ENCODE measurements at regions not wholly inside any gene's neighbourhood (a gene's known extent, or its start where the extent isn't known, plus 50 kb on each side); places are given as distances from the start of the nearest gene placed in this dataset.
"Not testable (repeated sequence)": the region's sequence is repeated elsewhere in the genome, so short reads cannot be mapped to it uniquely, and the experiment has no call there.

GRCh38 chr7:131957338-131958020, 401.1 kb upstream of the PODXL start:
- DNase-seq = no peak

GRCh38 chr7:131956864-131957263, 400.4 kb upstream of the PODXL start:
- no peak for DNase-seq

- no peak for DNase-seq
Observed at GRCh38 chr7:131955679-131956078, 399.3 kb upstream of the PODXL start.

GRCh38 chr7:131953184-131953583, 396.8 kb upstream of the PODXL start:
- DNase-seq = no peak

GRCh38 chr7:131952365-131952764, 395.9 kb upstream of the PODXL start:
- no peak for DNase-seq

- no peak for DNase-seq
Observed at GRCh38 chr7:131950758-131951157, 394.3 kb upstream of the PODXL start.

GRCh38 chr7:131949659-131950058, 393.2 kb upstream of the PODXL start:
- no peak for DNase-seq

GRCh38 chr7:131948434-131949053, 392.1 kb upstream of the PODXL start:
- DNase-seq = no peak

- no peak for DNase-seq
Observed at GRCh38 chr7:131947661-131948060, 391.2 kb upstream of the PODXL start.

GRCh38 chr7:131945957-131946544, 389.6 kb upstream of the PODXL start:
- DNase-seq = no peak

- peak; percentile 29 for DNase-seq
Observed at GRCh38 chr7:131945313-131945911, 389.0 kb upstream of the PODXL start.

GRCh38 chr7:131944556-131945069, 388.2 kb upstream of the PODXL start:
- DNase-seq = no peak

- no peak for DNase-seq
Observed at GRCh38 chr7:131943646-131944045, 387.2 kb upstream of the PODXL start.

- DNase-seq = no peak
Observed at GRCh38 chr7:131943211-131943610, 386.8 kb upstream of the PODXL start.

GRCh38 chr7:131942287-131943150, 386.1 kb upstream of the PODXL start:
- DNase-seq = no peak

GRCh38 chr7:131941291-131941690, 384.9 kb upstream of the PODXL start:
- DNase-seq = no peak

- no peak for DNase-seq
Observed at GRCh38 chr7:131940621-131941165, 384.3 kb upstream of the PODXL start.

GRCh38 chr7:131938788-131939187, 382.4 kb upstream of the PODXL start:
- not testable (repeated sequence) for DNase-seq

GRCh38 chr7:131937868-131938267, 381.4 kb upstream of the PODXL start:
- no peak for DNase-seq

- no peak for DNase-seq
Observed at GRCh38 chr7:131935180-131935579, 378.8 kb upstream of the PODXL start.

GRCh38 chr7:131934452-131934851, 378.0 kb upstream of the PODXL start:
- DNase-seq = no peak

- no peak for DNase-seq
Observed at GRCh38 chr7:131933751-131934289, 377.4 kb upstream of the PODXL start.
